Chondrocyte (in vitro differentiated cells): ENCODE measurements at regions not wholly inside any gene's neighbourhood (a gene's known extent, or its start where the extent isn't known, plus 50 kb on each side); places are given as distances from the start of the nearest gene placed in this dataset.

Experiments
- DNase-seq: peaks from one replicate; pipeline ENCODE4 v3.0.0; 2021; ENCODE audit warnings: mixed read lengths, low spot score
- H3K27ac Mint-ChIP-seq: one replicate; pipeline ENCODE4 v1.8.0; 2021; ENCODE audit warnings: mild to moderate bottlenecking, moderate library complexity, mixed read lengths; ENCODE audit not compliant: unreplicated experiment
- H3K27me3 Mint-ChIP-seq: 2 replicates; pipeline ENCODE4 v1.8.0; 2021; ENCODE audit warnings: low read depth, mixed read lengths
- H3K36me3 Mint-ChIP-seq: 2 replicates; pipeline ENCODE4 v1.8.0; 2021; ENCODE audit warnings: low read depth, mixed read lengths
- H3K4me1 Mint-ChIP-seq: 2 replicates; pipeline ENCODE4 v1.8.0; 2021; ENCODE audit warnings: low read depth, mild to moderate bottlenecking, mixed read lengths
- H3K4me3 Mint-ChIP-seq: one replicate; pipeline ENCODE4 v1.8.0; 2021; ENCODE audit warnings: mild to moderate bottlenecking, moderate library complexity, mixed read lengths; ENCODE audit not compliant: unreplicated experiment
- H3K9me3 Mint-ChIP-seq: 2 replicates; pipeline ENCODE4 v1.8.0; 2021; ENCODE audit warnings: low read depth, mixed read lengths
- TF ChIP-seq, protein P1 (sequence below): fragments of 200-600 bp; sonication (generic); IDR thresholded peaks from 2 replicates; pipeline ENCODE4 v1.5.0; 2021; ENCODE audit warnings: antibody characterized with exemption, mild to moderate bottlenecking, moderate library complexity

DNA sequence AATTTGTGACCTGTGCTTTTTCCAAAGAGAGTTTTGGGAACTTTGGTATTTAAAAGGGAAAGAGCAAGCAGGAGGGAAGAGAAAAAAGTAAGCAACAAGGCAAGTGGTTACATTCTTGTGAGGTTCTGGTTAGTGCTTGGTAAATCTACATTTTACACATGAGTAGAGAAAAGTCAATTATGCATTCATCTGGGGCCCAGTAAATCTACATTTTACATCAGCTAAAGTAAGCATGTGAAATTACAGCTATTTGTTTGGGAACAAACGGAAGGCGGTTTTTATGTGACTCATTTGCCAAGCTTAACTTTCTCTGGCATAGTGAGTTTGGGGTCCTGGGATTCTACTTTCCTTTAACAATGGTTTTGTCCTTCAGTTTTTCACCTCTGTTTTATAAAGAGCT is 102.2 kb downstream of the SNX18 start:
- Mint-ChIP-seq H3K9me3 (no peaks in the 10 kb centered on the region), H3K27me3 (no peaks in the 10 kb centered on the region), H3K27ac (peak overlapping the region; percentile 29), H3K36me3 (no peaks in the 10 kb centered on the region), H3K4me1 (peaks cover 39% of the 10 kb centered on the region), H3K4me3 (no peak overlapping the region)
- no peak for DNase-seq
- TF ChIP-seq, protein P1, sequence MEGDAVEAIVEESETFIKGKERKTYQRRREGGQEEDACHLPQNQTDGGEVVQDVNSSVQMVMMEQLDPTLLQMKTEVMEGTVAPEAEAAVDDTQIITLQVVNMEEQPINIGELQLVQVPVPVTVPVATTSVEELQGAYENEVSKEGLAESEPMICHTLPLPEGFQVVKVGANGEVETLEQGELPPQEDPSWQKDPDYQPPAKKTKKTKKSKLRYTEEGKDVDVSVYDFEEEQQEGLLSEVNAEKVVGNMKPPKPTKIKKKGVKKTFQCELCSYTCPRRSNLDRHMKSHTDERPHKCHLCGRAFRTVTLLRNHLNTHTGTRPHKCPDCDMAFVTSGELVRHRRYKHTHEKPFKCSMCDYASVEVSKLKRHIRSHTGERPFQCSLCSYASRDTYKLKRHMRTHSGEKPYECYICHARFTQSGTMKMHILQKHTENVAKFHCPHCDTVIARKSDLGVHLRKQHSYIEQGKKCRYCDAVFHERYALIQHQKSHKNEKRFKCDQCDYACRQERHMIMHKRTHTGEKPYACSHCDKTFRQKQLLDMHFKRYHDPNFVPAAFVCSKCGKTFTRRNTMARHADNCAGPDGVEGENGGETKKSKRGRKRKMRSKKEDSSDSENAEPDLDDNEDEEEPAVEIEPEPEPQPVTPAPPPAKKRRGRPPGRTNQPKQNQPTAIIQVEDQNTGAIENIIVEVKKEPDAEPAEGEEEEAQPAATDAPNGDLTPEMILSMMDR, result no peak

- H3K27ac Mint-ChIP-seq, result no peak overlapping the region
- DNase-seq, result no peak
- H3K4me1 Mint-ChIP-seq, result peaks cover 32% of the 10 kb centered on the region
- no peaks in the 10 kb centered on the region for H3K27me3 Mint-ChIP-seq
- no peaks in the 10 kb centered on the region for H3K36me3 Mint-ChIP-seq
- H3K4me3 Mint-ChIP-seq, result no peak overlapping the region
- no peaks in the 10 kb centered on the region for H3K9me3 Mint-ChIP-seq
- TF ChIP-seq, protein P1, result no peak
Measured at GRCh38 chr5:54616518-54617220, 99.1 kb downstream of the SNX18 start.

- TF ChIP-seq, protein P1, result no peak
- no peaks in the 10 kb centered on the region for H3K9me3 Mint-ChIP-seq
- no peak for DNase-seq
- H3K4me1 Mint-ChIP-seq, result peaks cover 34% of the 10 kb centered on the region
- no peak overlapping the region for H3K4me3 Mint-ChIP-seq
- H3K36me3 Mint-ChIP-seq, result no peaks in the 10 kb centered on the region
- no peaks in the 10 kb centered on the region for H3K27me3 Mint-ChIP-seq
- no peak overlapping the region for H3K27ac Mint-ChIP-seq
Measured at GRCh38 chr5:54616031-54616430, 98.5 kb downstream of the SNX18 start.

GRCh38 chr5:54615381-54615780 is 97.8 kb downstream of the SNX18 start:
- H3K9me3 Mint-ChIP-seq, result no peaks in the 10 kb centered on the region
- H3K4me3 Mint-ChIP-seq, result no peak overlapping the region
- peaks cover 34% of the 10 kb centered on the region for H3K4me1 Mint-ChIP-seq
- no peaks in the 10 kb centered on the region for H3K36me3 Mint-ChIP-seq
- H3K27me3 Mint-ChIP-seq, result no peaks in the 10 kb centered on the region
- no peak for DNase-seq
- TF ChIP-seq, protein P1, result no peak
- H3K27ac Mint-ChIP-seq, result no peak overlapping the region

GRCh38 chr5:54612711-54613110 is 95.2 kb downstream of the SNX18 start:
- no peak for DNase-seq
- no peak overlapping the region for H3K27ac Mint-ChIP-seq
- TF ChIP-seq, protein P1, result no peak
- H3K27me3 Mint-ChIP-seq, result no peaks in the 10 kb centered on the region
- H3K4me3 Mint-ChIP-seq, result no peak overlapping the region
- peaks cover 5% of the 10 kb centered on the region for H3K9me3 Mint-ChIP-seq
- H3K4me1 Mint-ChIP-seq, result peaks cover 18% of the 10 kb centered on the region
- H3K36me3 Mint-ChIP-seq, result peaks cover 1% of the 10 kb centered on the region
